H9 (cell line): ENCODE measurements at regions not wholly inside any gene's neighbourhood (a gene's known extent, or its start where the extent isn't known, plus 50 kb on each side); places are given as distances from the start of the nearest gene placed in this dataset.

Experiments
- DNase-seq: peaks from one replicate; pipeline ENCODE4 v3.0.0-alpha.2; 2017
- H2AFZ ChIP-seq: one replicate; pipeline ENCODE4 v1.6.1; 2013; ENCODE audit warnings: mild to moderate bottlenecking, low read length, control low read depth, moderate library complexity
- H2AK5ac ChIP-seq: 2 replicates; pipeline ENCODE4 v1.6.1; 2013; ENCODE audit warnings: low read length, control low read depth, mixed read lengths; ENCODE audit not compliant: insufficient read length
- H2BK120ac ChIP-seq: one replicate; pipeline ENCODE4 v1.6.1; 2013; ENCODE audit warnings: low read depth, mild to moderate bottlenecking, low read length, control low read depth, inconsistent platforms; ENCODE audit not compliant: poor library complexity, severe bottlenecking
- H2BK12ac ChIP-seq: 2 replicates; pipeline ENCODE4 v1.6.1; 2013; ENCODE audit warnings: low read length, control low read depth, mixed read lengths, low read depth; ENCODE audit not compliant: insufficient read length
- H2BK15ac ChIP-seq: 2 replicates; pipeline ENCODE4 v1.6.1; 2013; ENCODE audit warnings: low read depth, low read length, control low read depth
- H2BK20ac ChIP-seq: one replicate; pipeline ENCODE4 v1.6.1; 2013; ENCODE audit warnings: low read depth, mild to moderate bottlenecking, low read length, control low read depth, inconsistent platforms; ENCODE audit not compliant: poor library complexity, severe bottlenecking
- H2BK5ac ChIP-seq: 2 replicates; pipeline ENCODE4 v1.6.1; 2013; ENCODE audit warnings: low read length, control low read depth, mixed read lengths; ENCODE audit not compliant: insufficient read length
- H3K14ac ChIP-seq: 2 replicates; pipeline ENCODE4 v1.6.1; 2013; ENCODE audit warnings: low read length, control low read depth; ENCODE audit not compliant: insufficient read depth
- H3K18ac ChIP-seq: 2 replicates; pipeline ENCODE4 v1.6.1; 2013; ENCODE audit warnings: low read depth, mild to moderate bottlenecking, mixed read lengths, low read length, control low read depth; ENCODE audit not compliant: insufficient read length
- H3K23ac ChIP-seq: 2 replicates; pipeline ENCODE4 v1.6.1; 2013; ENCODE audit warnings: low read length, control low read depth, mixed read lengths, low read depth; ENCODE audit not compliant: insufficient read length
- H3K23me2 ChIP-seq: 2 replicates; pipeline ENCODE4 v1.6.1; 2013; ENCODE audit warnings: low read depth, mild to moderate bottlenecking, mixed read lengths, low read length, control low read depth; ENCODE audit not compliant: insufficient read length, poor library complexity, severe bottlenecking
- H3K27ac ChIP-seq: 2 replicates; pipeline ENCODE4 v1.5.1; 2013; ENCODE audit warnings: low read length, control low read depth, mixed read lengths, low read depth; ENCODE audit not compliant: insufficient read length
- H3K27me3 ChIP-seq: 2 replicates; pipeline ENCODE4 v1.6.1; 2013; ENCODE audit warnings: low read length, control low read depth, inconsistent platforms; ENCODE audit not compliant: insufficient read depth
- H3K4ac ChIP-seq: 2 replicates; pipeline ENCODE4 v1.6.1; 2013; ENCODE audit warnings: low read depth, mild to moderate bottlenecking, control low read depth, inconsistent platforms, low read length, moderate library complexity
- H3K4me1 ChIP-seq: 2 replicates; pipeline ENCODE4 v1.6.1; 2013; ENCODE audit warnings: low read length, control low read depth, inconsistent platforms; ENCODE audit not compliant: insufficient read depth
- H3K4me2 ChIP-seq: 2 replicates; pipeline ENCODE4 v1.6.1; 2013; ENCODE audit warnings: low read length, control low read depth, mixed read lengths; ENCODE audit not compliant: insufficient read length, insufficient read depth
- H3K56ac ChIP-seq: 2 replicates; pipeline ENCODE4 v1.6.1; 2013; ENCODE audit warnings: low read depth, mild to moderate bottlenecking, mixed read lengths, low read length, control low read depth; ENCODE audit not compliant: insufficient read length
- H3K79me1 ChIP-seq: 2 replicates; pipeline ENCODE4 v1.6.1; 2013; ENCODE audit warnings: low read depth, mild to moderate bottlenecking, moderate library complexity, low read length, control low read depth, inconsistent platforms; ENCODE audit not compliant: insufficient read depth, poor library complexity, severe bottlenecking
- H3K79me2 ChIP-seq: 2 replicates; pipeline ENCODE4 v1.6.1; 2013; ENCODE audit warnings: low read length, control low read depth, inconsistent platforms; ENCODE audit not compliant: insufficient read depth
- H3K9ac ChIP-seq: 2 replicates; pipeline ENCODE4 v1.6.1; 2013; ENCODE audit warnings: low read length, control low read depth, mixed read lengths; ENCODE audit not compliant: insufficient read length; ENCODE audit errors: extremely low read depth
- H3K9me3 ChIP-seq: one replicate; pipeline ENCODE4 v1.6.1; 2013; ENCODE audit warnings: low read depth, low read length, inconsistent platforms; ENCODE audit not compliant: control insufficient read depth
- H3T11ph ChIP-seq: one replicate; pipeline ENCODE4 v1.6.1; 2013; ENCODE audit warnings: mild to moderate bottlenecking, low read length, control low read depth, inconsistent platforms
- H4K20me1 ChIP-seq: one replicate; pipeline ENCODE4 v1.6.1; 2013; ENCODE audit not compliant: control insufficient read depth, insufficient read length, insufficient read depth
- H4K5ac ChIP-seq: 2 replicates; pipeline ENCODE4 v1.6.1; 2013; ENCODE audit warnings: low read depth, mild to moderate bottlenecking, mixed read lengths, low read length, control low read depth; ENCODE audit not compliant: insufficient read length
- H4K8ac ChIP-seq: replicated peaks from 2 replicates; pipeline ENCODE4 v1.6.1; 2013; ENCODE audit warnings: low read length, control low read depth, mixed read lengths, low read depth; ENCODE audit not compliant: insufficient read length
- H4K91ac ChIP-seq: 2 replicates; pipeline ENCODE4 v1.6.1; 2013; ENCODE audit warnings: low read depth, mild to moderate bottlenecking, moderate library complexity, mixed read lengths, low read length, control low read depth; ENCODE audit not compliant: insufficient read length
- H3K27ac Mint-ChIP-seq, 3 experiments: 2 replicates in 2 of 3; 3 replicates in 1 of 3; pipeline ENCODE4 v1.8.0; 2020 to 2021; ENCODE audit warnings: mixed read lengths in 3 of 3, mild to moderate bottlenecking in 1 of 3, moderate library complexity in 1 of 3
- H3K27me3 Mint-ChIP-seq: 2 replicates; pipeline ENCODE4 v1.8.0; 2021; ENCODE audit warnings: low read depth, mild to moderate bottlenecking, moderate library complexity, mixed read lengths
- H3K36me3 Mint-ChIP-seq, 3 experiments: 2 replicates in 2 of 3; 3 replicates in 1 of 3; pipeline ENCODE4 v1.8.0; 2020 to 2021; ENCODE audit warnings: low read depth in 3 of 3, mixed read lengths in 3 of 3; ENCODE audit not compliant: insufficient read depth in 1 of 3
- H3K4me1 Mint-ChIP-seq, 2 experiments: 2 replicates each; pipeline ENCODE4 v1.8.0; 2020; ENCODE audit warnings: mixed read lengths in 2 of 2
- H3K4me3 Mint-ChIP-seq, 2 experiments: 2 replicates in 1 of 2; 3 replicates in 1 of 2; pipeline ENCODE4 v1.8.0; 2020 to 2021; ENCODE audit warnings: mild to moderate bottlenecking in 2 of 2, mixed read lengths in 2 of 2, moderate library complexity in 1 of 2
- H3K9me3 Mint-ChIP-seq, 2 experiments: 2 replicates in 1 of 2; 3 replicates in 1 of 2; pipeline ENCODE4 v1.8.0; 2020; ENCODE audit warnings: mild to moderate bottlenecking in 2 of 2, mixed read lengths in 2 of 2, moderate library complexity in 1 of 2
- CTCF ChIP-seq: fragments of 200-600 bp; sonication (generic); conservative IDR thresholded peaks from 3 replicates; pipeline ENCODE4 v1.8.0; 2021; ENCODE audit warnings: antibody characterized with exemption, mild to moderate bottlenecking
- WGBS: extraction: QIAGEN DNeasy Blood & Tissue Kit; methylation state at CpG from one replicate; pipeline ENCODE4 v1.1.7; 2013; ENCODE audit warnings: missing lambda C conversion rate, low lambda C conversion rate, mixed read lengths; ENCODE audit not compliant: insufficient read length; ENCODE audit errors: extremely low coverage; 5-methylcytosine and 5-hydroxymethylcytosine counted together

GRCh38 chr4:74627504-74627903, 166.8 kb downstream of the BTC start:
- Mint-ChIP-seq H3K36me3 (no peaks in the 10 kb centered on the region), H3K4me1 (no peaks in the 10 kb centered on the region), H3K4me3 (no peak overlapping the region), H3K27ac (no peak overlapping the region), H3K9me3 (no peaks in the 10 kb centered on the region), H3K27me3 (no peaks in the 10 kb centered on the region)
- DNase-seq = no peak
- no peak overlapping the region for H2BK15ac ChIP-seq
- no peak overlapping the region for H2BK120ac ChIP-seq
- H4K8ac ChIP-seq = no peak overlapping the region
- no peaks in the 10 kb centered on the region for H3K4me1 ChIP-seq
- no peak overlapping the region for H2BK20ac ChIP-seq
- no peak overlapping the region for H3K56ac ChIP-seq
- no peaks in the 10 kb centered on the region for H3K23me2 ChIP-seq
- H4K91ac ChIP-seq = no peak overlapping the region
- H3K4me2 ChIP-seq = no peak overlapping the region
- H3K79me2 ChIP-seq = no peaks in the 10 kb centered on the region
- H3K79me1 ChIP-seq = no peaks in the 10 kb centered on the region
- no peak overlapping the region for H3T11ph ChIP-seq
- H3K14ac ChIP-seq = no peak overlapping the region
- H2AFZ ChIP-seq = no peak overlapping the region
- H2AK5ac ChIP-seq = no peak overlapping the region
- no peak overlapping the region for H4K5ac ChIP-seq
- H3K23ac ChIP-seq = no peak overlapping the region
- no peak overlapping the region for H2BK5ac ChIP-seq
- no peaks in the 10 kb centered on the region for H3K27me3 ChIP-seq
- H3K27ac ChIP-seq = no peak overlapping the region
- H2BK12ac ChIP-seq = no peak overlapping the region
- no peak overlapping the region for H3K9ac ChIP-seq
- no peak overlapping the region for H3K4ac ChIP-seq
- H3K9me3 ChIP-seq = no peaks in the 10 kb centered on the region
- no peak overlapping the region for H3K18ac ChIP-seq
- no peaks in the 10 kb centered on the region for H4K20me1 ChIP-seq
- no CpG with 5 or more reads among the region's 4 CpGs for WGBS
- TF ChIP-seq CTCF = no peak
